ENCODE measurements at regions not wholly inside any gene's neighbourhood (a gene's known extent, or its start where the extent isn't known, plus 50 kb on each side); places are given as distances from the start of the nearest gene placed in this dataset.

GRCh38 chr2:102078773-102079172 lies 63.8 kb upstream of the IL1R1 start:
- intact Hi-C loops (cut with micrococcal nuclease), result no loop called here
- peaks cover 11% of the 10 kb centered on the region for H3K36me3 Mint-ChIP-seq (ENCODE audit: low read depth)
- H3K4me3 Mint-ChIP-seq, result no peak overlapping the region
- H3K27ac Mint-ChIP-seq, result no peak overlapping the region
- H3K27me3 Mint-ChIP-seq, result no peaks in the 10 kb centered on the region
- peaks cover 67% of the 10 kb centered on the region for H3K4me1 Mint-ChIP-seq (ENCODE audit: low read depth)
- H3K9me3 Mint-ChIP-seq, result no peaks in the 10 kb centered on the region

DNA sequence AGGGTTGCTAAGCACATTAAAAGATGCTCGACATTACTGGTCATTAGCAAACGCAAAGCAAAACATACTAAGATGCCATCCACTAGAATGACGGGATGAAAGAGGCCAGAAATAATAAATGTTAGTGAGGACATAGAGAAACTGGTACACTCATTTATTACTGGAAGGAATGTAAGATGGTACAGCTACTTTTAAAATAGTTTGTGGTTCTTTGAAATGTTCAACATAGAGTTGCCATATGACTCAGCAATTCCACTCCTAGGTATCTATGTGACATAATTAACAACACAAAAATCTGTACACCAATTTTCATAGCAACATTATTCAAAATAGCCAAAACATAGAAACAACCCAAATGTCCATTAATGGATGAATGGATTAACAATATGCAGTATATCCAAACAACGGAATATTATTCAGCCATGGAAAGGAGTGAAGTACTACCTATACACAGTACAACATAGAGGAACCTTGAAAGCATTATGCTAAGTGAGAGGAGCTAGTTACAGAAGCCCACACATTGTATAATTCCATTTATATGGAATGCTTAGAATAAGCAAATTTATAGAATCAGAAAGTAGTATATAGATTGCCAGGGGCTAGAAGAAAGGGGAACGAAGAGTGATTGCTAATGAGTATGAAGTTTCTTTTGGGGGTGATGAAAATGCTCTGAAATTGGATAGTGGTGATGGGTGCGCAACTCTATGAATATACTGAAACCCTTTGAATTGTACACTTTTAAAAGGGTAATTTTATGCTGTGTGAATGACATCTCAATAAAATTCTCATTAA lies 61.9 kb upstream of the IL1R1 start:
- intact Hi-C loops (cut with micrococcal nuclease), result loop anchor here (5.0 kb wide), 1 partner anchor 48 kb away; no protein-coding TSS in a partner anchor
- no peak overlapping the region for H3K4me3 Mint-ChIP-seq
- peaks cover 11% of the 10 kb centered on the region for H3K36me3 Mint-ChIP-seq (ENCODE audit: low read depth)
- no peaks in the 10 kb centered on the region for H3K9me3 Mint-ChIP-seq
- H3K27me3 Mint-ChIP-seq, result no peaks in the 10 kb centered on the region
- H3K4me1 Mint-ChIP-seq (ENCODE audit: low read depth), result peaks cover 48% of the 10 kb centered on the region
- peak overlapping the region; percentile 97 for H3K27ac Mint-ChIP-seq

DNA sequence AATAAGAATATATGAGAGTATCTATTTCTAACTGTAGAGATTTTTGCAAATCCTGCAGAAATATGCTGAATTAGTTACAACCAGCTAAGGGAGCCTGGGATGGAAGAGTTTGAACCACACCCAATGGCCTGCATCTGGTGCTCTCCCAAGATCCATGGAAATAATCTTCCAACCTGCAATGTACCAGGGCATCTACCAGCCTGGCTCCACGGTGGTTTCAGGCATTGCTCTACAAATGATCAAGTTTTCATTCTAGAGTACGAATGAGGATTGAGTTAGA lies 61.4 kb upstream of the IL1R1 start:
- no peaks in the 10 kb centered on the region for H3K27me3 Mint-ChIP-seq
- H3K27ac Mint-ChIP-seq, result peak overlapping the region; percentile 97
- no peaks in the 10 kb centered on the region for H3K9me3 Mint-ChIP-seq
- intact Hi-C loops (cut with micrococcal nuclease), result loop anchor here (5.0 kb wide), 1 partner anchor 49 kb away; no protein-coding TSS in a partner anchor
- no peak overlapping the region for H3K4me3 Mint-ChIP-seq
- peaks cover 11% of the 10 kb centered on the region for H3K36me3 Mint-ChIP-seq (ENCODE audit: low read depth)
- peaks cover 46% of the 10 kb centered on the region for H3K4me1 Mint-ChIP-seq (ENCODE audit: low read depth)

- H3K27ac Mint-ChIP-seq, result peak overlapping the region; percentile 97
- no peak overlapping the region for H3K4me3 Mint-ChIP-seq
- intact Hi-C loops (cut with micrococcal nuclease), result loop anchor here (2.0 to 5.0 kb wide), 2 partner anchors 49 to 61 kb away; partner anchors contain the start of gene IL1R1
- H3K27me3 Mint-ChIP-seq, result no peaks in the 10 kb centered on the region
- peaks cover 46% of the 10 kb centered on the region for H3K4me1 Mint-ChIP-seq (ENCODE audit: low read depth)
- peaks cover 11% of the 10 kb centered on the region for H3K36me3 Mint-ChIP-seq (ENCODE audit: low read depth)
- H3K9me3 Mint-ChIP-seq, result no peaks in the 10 kb centered on the region
These were observed 60.9 kb upstream of the IL1R1 start for GRCh38 chr2:102081606-102082005.

DNA sequence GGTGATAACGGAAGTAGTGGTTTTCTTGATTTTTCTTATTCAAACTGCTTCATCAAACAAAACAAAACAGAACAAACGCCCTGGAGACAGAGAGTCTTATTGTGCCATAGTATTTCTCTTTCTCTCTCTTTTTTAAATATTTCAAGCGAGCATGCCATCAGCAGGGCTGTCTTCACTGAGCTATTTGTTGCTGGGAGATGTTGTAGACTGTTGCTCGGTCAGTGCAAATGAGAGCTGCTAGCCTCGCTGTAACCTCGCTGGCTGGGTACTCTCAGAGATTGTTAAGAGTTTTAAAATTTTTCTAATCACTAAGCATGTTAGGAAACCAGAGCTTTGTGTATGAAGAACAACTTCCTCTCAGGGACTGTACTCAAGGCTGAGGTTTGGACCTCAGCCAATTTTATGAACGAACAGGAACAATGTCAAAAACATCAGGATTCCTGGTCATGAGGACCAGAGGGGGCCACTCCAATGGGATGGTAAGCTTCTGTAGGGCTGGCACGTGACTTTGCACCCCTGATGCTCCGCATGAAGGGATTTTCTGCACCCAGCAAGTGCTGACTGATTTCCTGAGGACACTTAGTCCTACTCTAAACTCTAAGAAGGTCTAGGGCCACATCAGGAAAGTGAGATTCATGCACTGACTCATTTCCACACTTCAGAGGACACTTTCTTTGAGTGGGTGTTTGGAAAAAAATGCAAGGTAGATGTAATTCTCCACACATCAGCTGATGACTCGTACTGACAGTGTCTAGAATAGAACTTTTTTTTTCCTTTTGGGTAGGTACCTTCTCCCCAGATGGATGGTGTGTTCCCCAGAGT lies 59.8 kb upstream of the IL1R1 start:
- H3K36me3 Mint-ChIP-seq (ENCODE audit: low read depth), result peaks cover 17% of the 10 kb centered on the region
- H3K27me3 Mint-ChIP-seq, result peaks cover 3% of the 10 kb centered on the region
- peak overlapping the region; percentile 97 for H3K27ac Mint-ChIP-seq
- peaks cover 7% of the 10 kb centered on the region for H3K9me3 Mint-ChIP-seq
- intact Hi-C loops (cut with micrococcal nuclease), result loop anchor here (2.0 to 5.0 kb wide), 2 partner anchors 50 to 60 kb away; partner anchors contain the start of gene IL1R1
- peak overlapping the region; percentile 69 for H3K4me3 Mint-ChIP-seq
- peaks cover 46% of the 10 kb centered on the region for H3K4me1 Mint-ChIP-seq (ENCODE audit: low read depth)

DNA sequence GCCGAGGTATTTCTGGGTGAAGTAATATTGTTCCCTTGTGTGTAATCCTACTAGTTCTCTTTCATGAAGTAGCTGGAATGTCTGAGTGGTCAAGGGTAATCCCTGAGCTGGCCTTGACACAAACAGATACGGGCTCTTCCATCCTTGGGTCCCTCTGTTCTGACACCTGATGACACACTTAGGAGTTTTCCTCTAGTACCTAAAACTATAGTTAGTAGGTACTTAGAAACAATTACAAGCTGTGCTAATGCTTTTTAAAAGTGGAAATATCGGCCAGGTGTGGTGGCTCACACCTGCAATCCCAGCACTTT lies 59.2 kb upstream of the IL1R1 start:
- peaks cover 15% of the 10 kb centered on the region for H3K36me3 Mint-ChIP-seq (ENCODE audit: low read depth)
- peaks cover 42% of the 10 kb centered on the region for H3K4me1 Mint-ChIP-seq (ENCODE audit: low read depth)
- peaks cover 3% of the 10 kb centered on the region for H3K27me3 Mint-ChIP-seq
- no peak overlapping the region for H3K4me3 Mint-ChIP-seq
- intact Hi-C loops (cut with micrococcal nuclease), result loop anchor here (2.0 to 5.0 kb wide), 2 partner anchors 51 to 59 kb away; partner anchors contain the start of gene IL1R1
- H3K9me3 Mint-ChIP-seq, result peaks cover 13% of the 10 kb centered on the region
- peak overlapping the region; percentile 97 for H3K27ac Mint-ChIP-seq

- intact Hi-C loops (cut with micrococcal nuclease), result loop anchor here (5.0 kb wide), 1 partner anchor 52 kb away; no protein-coding TSS in a partner anchor
- Mint-ChIP-seq H3K9me3 (peaks cover 13% of the 10 kb centered on the region), H3K36me3 (ENCODE audit: low read depth) (peaks cover 9% of the 10 kb centered on the region), H3K27ac (no peak overlapping the region), H3K27me3 (peaks cover 3% of the 10 kb centered on the region), H3K4me1 (ENCODE audit: low read depth) (peaks cover 34% of the 10 kb centered on the region), H3K4me3 (no peak overlapping the region)
These were observed 57.9 kb upstream of the IL1R1 start for GRCh38 chr2:102084651-102085050.

DNA sequence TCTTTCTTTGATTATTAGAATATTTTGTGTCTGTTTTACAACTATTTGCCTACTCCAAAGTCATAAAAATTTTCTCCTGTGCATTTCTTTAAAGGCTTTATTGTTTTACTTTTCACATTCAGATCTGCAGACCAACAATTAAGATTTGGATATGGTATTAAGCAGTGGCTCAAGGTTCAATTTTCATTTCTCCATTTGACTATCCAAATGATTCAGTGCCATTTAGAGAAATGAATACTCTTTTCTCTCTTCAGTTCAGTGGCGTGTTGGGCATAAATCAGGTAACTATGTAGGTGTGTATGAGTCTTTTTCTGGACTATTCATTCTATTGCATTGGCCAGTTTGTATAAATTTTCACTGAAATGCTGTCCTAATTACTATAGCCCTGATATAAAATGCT lies 57.3 kb upstream of the IL1R1 start:
- H3K4me1 Mint-ChIP-seq (ENCODE audit: low read depth), result peaks cover 31% of the 10 kb centered on the region
- H3K27ac Mint-ChIP-seq, result no peak overlapping the region
- intact Hi-C loops (cut with micrococcal nuclease), result no loop called here

DNA sequence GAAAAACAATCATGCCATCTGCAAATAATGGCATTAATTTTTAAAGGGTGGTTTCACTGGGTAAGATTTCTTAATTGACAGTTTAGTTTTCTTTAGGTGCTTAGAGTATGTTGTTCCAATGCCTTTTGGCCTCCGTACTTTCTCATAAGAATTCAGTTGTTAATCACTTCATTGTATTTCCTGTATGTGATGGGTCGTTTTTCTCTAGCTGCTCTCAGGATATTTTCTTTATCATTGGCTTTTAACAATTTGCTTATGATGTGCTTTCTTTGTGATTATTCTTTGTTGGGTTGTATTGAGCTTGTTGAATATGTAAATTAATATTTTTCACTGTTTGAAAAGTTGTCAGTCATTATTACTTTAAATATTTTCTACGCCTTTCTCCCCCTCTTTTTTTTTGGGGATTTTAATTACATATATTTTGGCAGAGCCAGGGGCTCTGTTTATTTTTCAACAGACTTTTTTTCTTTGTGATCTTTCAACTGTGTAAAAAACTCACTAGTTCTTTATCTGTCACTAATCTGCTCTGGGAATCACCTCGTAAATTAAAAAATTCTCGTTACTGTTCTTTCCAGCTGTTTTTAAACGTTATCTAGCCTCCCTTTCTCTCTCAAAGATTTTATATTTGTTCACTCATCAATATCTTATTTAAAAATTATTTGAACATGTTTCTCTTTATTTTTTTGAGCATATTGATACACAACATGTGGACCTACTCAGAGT lies 56.2 kb upstream of the IL1R1 start:
- intact Hi-C loops (cut with micrococcal nuclease), result no loop called here
- H3K4me3 Mint-ChIP-seq, result no peak overlapping the region
- peaks cover 17% of the 10 kb centered on the region for H3K36me3 Mint-ChIP-seq (ENCODE audit: low read depth)
- peaks cover 24% of the 10 kb centered on the region for H3K9me3 Mint-ChIP-seq
- peaks cover 20% of the 10 kb centered on the region for H3K4me1 Mint-ChIP-seq (ENCODE audit: low read depth)
- no peak overlapping the region for H3K27ac Mint-ChIP-seq
- peaks cover 4% of the 10 kb centered on the region for H3K27me3 Mint-ChIP-seq

More for the DNA sequence above, 57.3 kb upstream of the IL1R1 start:
- no peak overlapping the region for H3K4me3 Mint-ChIP-seq
- peaks cover 16% of the 10 kb centered on the region for H3K9me3 Mint-ChIP-seq
- peaks cover 12% of the 10 kb centered on the region for H3K36me3 Mint-ChIP-seq (ENCODE audit: low read depth)
- peaks cover 3% of the 10 kb centered on the region for H3K27me3 Mint-ChIP-seq

DNA sequence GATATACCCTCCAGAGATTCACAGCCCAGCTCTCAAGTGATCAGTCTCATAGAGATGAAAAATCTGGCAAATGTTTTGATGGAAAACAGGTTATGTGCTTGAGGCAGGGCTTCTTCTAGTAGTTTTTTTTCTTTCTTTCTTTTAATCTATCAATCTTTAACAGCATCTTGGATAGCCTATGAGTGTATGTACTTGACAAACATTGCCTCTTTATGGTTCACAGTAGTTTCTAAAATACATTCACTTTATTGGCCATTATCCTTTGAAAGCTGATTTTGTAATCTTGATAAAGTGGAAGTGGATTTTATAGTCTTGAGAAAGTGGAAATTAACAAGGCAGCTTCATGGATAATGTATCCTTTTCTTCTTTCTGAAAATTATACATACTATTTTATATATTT lies 51.4 kb upstream of the IL1R1 start:
- Mint-ChIP-seq H3K36me3 (ENCODE audit: low read depth) (peaks cover 17% of the 10 kb centered on the region), H3K27ac (no peak overlapping the region), H3K4me1 (ENCODE audit: low read depth) (no peaks in the 10 kb centered on the region), H3K9me3 (peaks cover 24% of the 10 kb centered on the region), H3K4me3 (no peak overlapping the region), H3K27me3 (peaks cover 6% of the 10 kb centered on the region)
- intact Hi-C loops (cut with micrococcal nuclease), result no loop called here

- Mint-ChIP-seq H3K27me3 (peaks cover 6% of the 10 kb centered on the region), H3K36me3 (ENCODE audit: low read depth) (peaks cover 17% of the 10 kb centered on the region), H3K27ac (no peak overlapping the region), H3K9me3 (peaks cover 24% of the 10 kb centered on the region), H3K4me3 (no peak overlapping the region), H3K4me1 (ENCODE audit: low read depth) (no peaks in the 10 kb centered on the region)
- intact Hi-C loops (cut with micrococcal nuclease), result no loop called here
These were observed 50.6 kb upstream of the IL1R1 start for GRCh38 chr2:102091908-102092307.

GRCh38 chr2:102092535-102092934 lies 50.0 kb upstream of the IL1R1 start:
- Mint-ChIP-seq H3K9me3 (peaks cover 20% of the 10 kb centered on the region), H3K4me3 (no peak overlapping the region), H3K36me3 (ENCODE audit: low read depth) (peaks cover 14% of the 10 kb centered on the region), H3K4me1 (ENCODE audit: low read depth) (no peaks in the 10 kb centered on the region), H3K27ac (no peak overlapping the region), H3K27me3 (peaks cover 6% of the 10 kb centered on the region)
- intact Hi-C loops (cut with micrococcal nuclease), result no loop called here
